ENCODE measurements at regions not wholly inside any gene's neighbourhood (a gene's known extent, or its start where the extent isn't known, plus 50 kb on each side); places are given as distances from the start of the nearest gene placed in this dataset.
"Not testable (repeated sequence)": the region's sequence is repeated elsewhere in the genome, so short reads cannot be mapped to it uniquely, and the experiment has no call there.

DNA sequence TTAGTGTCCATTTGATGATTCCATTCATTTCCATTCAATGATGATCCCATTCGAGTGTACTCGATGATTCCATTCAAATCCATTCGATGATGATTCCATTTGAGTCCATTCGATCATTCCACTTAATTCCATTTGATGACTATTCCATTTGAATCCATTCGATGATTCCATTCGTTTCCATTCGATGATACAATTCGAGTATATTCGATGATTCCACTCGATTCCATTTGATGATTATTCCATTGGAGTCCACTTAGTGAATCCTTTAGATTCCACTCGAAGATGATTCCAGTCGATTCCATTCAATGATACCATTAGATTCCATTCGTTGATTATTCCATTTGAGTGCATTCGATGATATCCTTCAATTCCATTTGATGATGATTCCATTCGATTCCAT lies 277.0 kb downstream of the CCT8L2 start:
- DNase-seq (ENCODE audit: low spot score); ATAC-seq: not testable (repeated sequence)
